Keratinocyte (primary cell): ENCODE measurements at regions not wholly inside any gene's neighbourhood (a gene's known extent, or its start where the extent isn't known, plus 50 kb on each side); places are given as distances from the start of the nearest gene placed in this dataset.

Experiments
- DNase-seq: peaks from one replicate; pipeline ENCODE4 v3.0.0-alpha.2; 2011; ENCODE audit warnings: low read depth, missing footprints, low spot score
- FAIRE-seq: peaks from 2 replicates; lab custom pipeline; 2011; peaks lifted over from hg19 to GRCh38; lab: Jason Lieb, UNC
- H2AFZ ChIP-seq: 2 replicates; pipeline ENCODE4 v1.6.0; 2012; ENCODE audit warnings: low read length, control low read depth, inconsistent platforms; ENCODE audit not compliant: control insufficient read depth
- H3K27ac ChIP-seq: 2 replicates; pipeline ENCODE4 v1.5.1; 2011; ENCODE audit warnings: low read length; ENCODE audit not compliant: control insufficient read depth, insufficient read depth
- H3K27me3 ChIP-seq: 3 replicates; pipeline ENCODE4 v1.6.0; 2011; ENCODE audit warnings: low read length; ENCODE audit not compliant: control insufficient read depth, insufficient read depth; ENCODE audit errors: extremely low read depth
- H3K36me3 ChIP-seq, 2 experiments: 2 replicates in 1 of 2; 3 replicates in 1 of 2; pipeline ENCODE4 v1.5.1; 2011; ENCODE audit warnings: low read length in 2 of 2, mild to moderate bottlenecking in 1 of 2; ENCODE audit not compliant: control insufficient read depth in 2 of 2, insufficient read depth in 2 of 2; ENCODE audit errors: extremely low read depth in 1 of 2
- H3K4me1 ChIP-seq: 3 replicates; pipeline ENCODE4 v1.5.1; 2011; ENCODE audit warnings: low read length; ENCODE audit not compliant: control insufficient read depth, insufficient read depth; ENCODE audit errors: extremely low read depth
- H3K4me2 ChIP-seq: 3 replicates; pipeline ENCODE4 v1.6.0; 2011; ENCODE audit warnings: low read depth, low read length; ENCODE audit not compliant: control insufficient read depth, insufficient read depth; ENCODE audit errors: extremely low read depth
- H3K4me3 ChIP-seq, 3 experiments: fragments of 200-600 bp in 1 of 3; sonication (generic) in 1 of 3; 2 replicates in 2 of 3; 3 replicates in 1 of 3; pipeline ENCODE4 v1.5.1; 2011 to 2016; ENCODE audit warnings: low read length in 3 of 3, mild to moderate bottlenecking in 3 of 3, control low read depth in 2 of 3, inconsistent platforms in 1 of 3, low read depth in 1 of 3, mixed read lengths in 1 of 3, mixed run types in 1 of 3, moderate library complexity in 1 of 3; ENCODE audit not compliant: control insufficient read depth in 2 of 3, insufficient read depth in 2 of 3; ENCODE audit errors: extremely low read depth in 1 of 3
- H3K79me2 ChIP-seq: 2 replicates; pipeline ENCODE4 v1.6.0; 2012; ENCODE audit warnings: low read length; ENCODE audit not compliant: control insufficient read depth, insufficient read depth
- H3K9ac ChIP-seq: 3 replicates; pipeline ENCODE4 v1.6.0; 2011; ENCODE audit warnings: low read length; ENCODE audit not compliant: control insufficient read depth, insufficient read depth; ENCODE audit errors: extremely low read depth
- H3K9me1 ChIP-seq: 3 replicates; pipeline ENCODE4 v1.6.0; 2011; ENCODE audit warnings: low read length; ENCODE audit not compliant: control insufficient read depth, insufficient read depth; ENCODE audit errors: extremely low read depth
- H3K9me3 ChIP-seq: 2 replicates; pipeline ENCODE4 v1.5.1; 2012; ENCODE audit warnings: low read depth, low read length; ENCODE audit not compliant: control insufficient read depth
- H4K20me1 ChIP-seq: 3 replicates; pipeline ENCODE4 v1.6.0; 2011; ENCODE audit warnings: low read length; ENCODE audit not compliant: control insufficient read depth, insufficient read depth; ENCODE audit errors: extremely low read depth
- CTCF ChIP-seq, 3 experiments: IDR thresholded peaks in 1 of 3; conservative IDR thresholded peaks in 1 of 3; optimal IDR thresholded peaks in 1 of 3; 2 replicates in 2 of 3; 3 replicates in 1 of 3; pipeline versions ENCODE3 to v1.5.1; 2011; ENCODE audit warnings: low read length in 3 of 3, mild to moderate bottlenecking in 3 of 3, moderate library complexity in 2 of 3, control low read depth in 1 of 3, inconsistent platforms in 1 of 3; ENCODE audit not compliant: insufficient read depth in 2 of 3; ENCODE audit errors: extremely low read depth in 1 of 3
- EZH2 ChIP-seq: IDR thresholded peaks from one replicate; pipeline ENCODE4 v1.6.1; 2012; ENCODE audit warnings: inconsistent platforms, mild to moderate bottlenecking, low read length, moderate library complexity
- dilution Hi-C: fragments of 300-500 bp; cut with MboI; formaldehyde crosslinking; loops from one replicate; pipeline ENCODE4 v1.7.0; 2020; ENCODE audit warnings: low sequenced_read_pairs; ENCODE audit not compliant: extremely low pct_ligation_motif_present

DNA sequence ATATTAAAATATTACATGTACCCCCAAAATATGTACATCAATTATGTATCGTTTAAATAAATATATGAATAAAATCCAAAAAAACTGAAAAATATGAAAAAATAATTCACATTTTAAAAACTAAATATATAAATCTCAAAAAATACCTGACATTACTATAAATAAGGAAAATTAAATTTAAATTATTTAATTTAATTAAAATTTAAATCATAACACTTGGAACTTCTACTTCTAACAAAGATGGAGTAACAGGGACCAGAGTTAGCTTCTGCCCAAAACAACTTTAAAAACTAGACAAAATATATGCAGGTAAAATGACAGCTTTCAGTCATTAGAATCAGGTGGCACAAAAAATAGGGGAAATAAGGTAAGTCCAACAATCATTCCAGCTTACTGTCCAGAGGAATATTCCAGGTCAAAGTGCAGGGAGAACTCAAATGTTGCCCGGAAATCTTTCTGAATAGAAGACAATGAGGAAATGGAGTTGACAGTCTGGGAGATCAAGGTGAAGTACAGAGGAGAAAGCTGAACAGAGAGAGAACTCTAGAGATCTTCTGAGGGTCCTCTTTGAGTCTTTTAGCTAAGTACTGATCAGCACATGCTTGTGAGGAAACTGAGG lies 207.7 kb upstream of the ATP11B start:
- DNase-seq: no peak
- Histone ChIP-seq H3K27me3 (no peaks in the 10 kb centered on the region), H3K4me3 (no peak overlapping the region), H4K20me1 (no peaks in the 10 kb centered on the region), H2AFZ (no peak overlapping the region), H3K4me1 (no peaks in the 10 kb centered on the region), H3K79me2 (no peaks in the 10 kb centered on the region), H3K9me1 (no peaks in the 10 kb centered on the region), H3K9me3 (no peaks in the 10 kb centered on the region), H3K4me2 (no peak overlapping the region), H3K36me3 (no peaks in the 10 kb centered on the region), H3K9ac (no peak overlapping the region), H3K27ac (no peak overlapping the region)
- no peak for FAIRE-seq
- dilution Hi-C loops: no loop called here
- TF ChIP-seq CTCF (optimal IDR thresholded peaks at IDR 0.05 in 1 of 3, IDR thresholded peaks at IDR 0.05 in 1 of 3, conservative IDR thresholded peaks at IDR 0.05 in 1 of 3; ENCODE audit: extremely low read depth in 1 of 3, insufficient read depth in 2 of 3, low read length in 3 of 3) (no peak), EZH2 (no peak)

GRCh38 chr3:182592747-182593146 lies 200.6 kb upstream of the ATP11B start:
- Histone ChIP-seq H3K4me2 (no peak overlapping the region), H3K27me3 (no peaks in the 10 kb centered on the region), H3K9me1 (no peaks in the 10 kb centered on the region), H3K4me1 (peaks cover 7% of the 10 kb centered on the region), H3K9ac (no peak overlapping the region), H4K20me1 (no peaks in the 10 kb centered on the region), H2AFZ (no peak overlapping the region), H3K27ac (no peak overlapping the region), H3K79me2 (no peaks in the 10 kb centered on the region), H3K9me3 (no peaks in the 10 kb centered on the region), H3K36me3 (no peaks in the 10 kb centered on the region), H3K4me3 (no peak overlapping the region)
- no peak for TF ChIP-seq EZH2
- no peak for FAIRE-seq
- dilution Hi-C loops: no loop called here
- no peak for DNase-seq
